ENCODE measurements at regions not wholly inside any gene's neighbourhood (a gene's known extent, or its start where the extent isn't known, plus 50 kb on each side); places are given as distances from the start of the nearest gene placed in this dataset.
"Not testable (repeated sequence)": the region's sequence is repeated elsewhere in the genome, so short reads cannot be mapped to it uniquely, and the experiment has no call there.

DNA sequence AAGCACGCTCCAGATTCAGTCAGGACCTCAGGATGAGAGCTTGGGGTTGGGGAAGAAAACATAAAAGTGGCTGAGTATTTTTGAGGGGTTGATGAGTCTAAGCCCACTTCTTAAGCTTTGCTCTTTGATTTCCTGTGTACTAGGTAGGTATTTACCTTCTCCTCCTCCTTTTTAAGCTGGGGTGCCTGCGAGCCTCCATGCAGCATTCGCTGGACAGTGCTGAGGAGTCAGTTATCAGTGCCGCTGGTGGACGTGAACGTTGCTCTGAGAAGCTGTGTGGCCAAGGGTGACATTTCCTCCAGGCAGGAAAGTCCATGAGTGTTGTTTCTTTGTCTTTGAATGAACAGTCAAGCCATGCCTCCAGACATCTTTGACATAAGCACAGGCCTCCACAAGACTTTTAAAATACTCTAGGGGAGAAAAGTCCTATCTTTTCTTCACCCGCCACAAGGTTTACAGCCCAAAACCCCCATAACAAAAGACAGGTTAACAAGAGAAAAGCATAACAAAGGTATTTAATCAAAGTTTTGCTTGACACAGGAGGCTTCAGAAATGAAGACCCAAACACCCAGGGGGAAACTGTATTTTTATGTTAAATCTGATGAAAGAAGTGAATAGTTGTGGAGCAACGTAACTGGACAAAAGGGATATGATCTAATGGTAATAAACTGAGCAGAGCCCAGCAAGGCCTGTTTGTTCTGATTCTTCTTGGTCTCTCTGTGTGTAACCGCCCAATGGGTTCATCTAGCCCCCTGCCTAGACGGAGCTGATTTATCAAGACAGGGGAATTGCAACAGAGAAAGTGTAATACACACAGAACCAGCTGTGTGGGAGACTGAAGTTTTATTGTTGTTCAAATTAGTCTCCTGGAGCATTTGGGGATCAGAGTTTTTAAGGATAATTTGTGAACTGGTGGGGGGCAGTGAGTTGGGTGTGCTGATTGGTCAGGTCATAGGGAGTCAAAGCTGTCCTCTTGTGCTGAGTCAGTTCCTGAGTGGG, 217.9 kb downstream of the SPATA31A1 start:
- H3K4me3 ChIP-seq (ENCODE audit: low read length); H3K9ac ChIP-seq (ENCODE audit: low read depth, low read length); H3K36me3 ChIP-seq (ENCODE audit: insufficient read depth, low read length); H3K9me3 ChIP-seq (replicated peaks; ENCODE audit: low read length); H3K27me3 ChIP-seq (ENCODE audit: control insufficient read depth, insufficient read depth, low read length); H3K4me2 ChIP-seq (ENCODE audit: low read length); H3K4me1 ChIP-seq (ENCODE audit: control insufficient read depth, insufficient read depth, low read length): not testable (repeated sequence)

DNA sequence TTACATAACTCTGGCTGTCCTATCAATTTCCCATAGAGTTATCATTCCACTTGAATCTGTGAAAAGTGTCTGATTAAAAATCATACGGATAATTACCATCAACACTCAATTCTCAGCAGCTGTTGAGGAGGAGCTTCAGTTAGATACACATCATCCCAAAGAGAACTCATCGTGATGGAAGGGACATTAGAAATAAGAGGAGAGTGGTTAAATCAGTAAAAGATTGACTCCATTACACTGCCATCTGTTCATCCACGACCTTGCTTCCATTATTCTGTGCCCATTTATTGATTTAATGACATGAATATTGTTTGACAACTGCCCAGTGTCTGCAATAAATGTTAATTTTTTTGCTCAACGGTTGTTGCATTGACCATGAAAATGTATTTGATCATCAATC, 223.5 kb downstream of the SPATA31A1 start:
- not testable (repeated sequence) for H3K9me3 ChIP-seq (replicated peaks; ENCODE audit: low read length); H3K9ac ChIP-seq (ENCODE audit: low read depth, low read length); H3K4me2 ChIP-seq (ENCODE audit: low read length); H3K4me3 ChIP-seq (ENCODE audit: low read length); H3K4me1 ChIP-seq (ENCODE audit: control insufficient read depth, insufficient read depth, low read length); H3K36me3 ChIP-seq (ENCODE audit: insufficient read depth, low read length); H3K27me3 ChIP-seq (ENCODE audit: control insufficient read depth, insufficient read depth, low read length)

DNA sequence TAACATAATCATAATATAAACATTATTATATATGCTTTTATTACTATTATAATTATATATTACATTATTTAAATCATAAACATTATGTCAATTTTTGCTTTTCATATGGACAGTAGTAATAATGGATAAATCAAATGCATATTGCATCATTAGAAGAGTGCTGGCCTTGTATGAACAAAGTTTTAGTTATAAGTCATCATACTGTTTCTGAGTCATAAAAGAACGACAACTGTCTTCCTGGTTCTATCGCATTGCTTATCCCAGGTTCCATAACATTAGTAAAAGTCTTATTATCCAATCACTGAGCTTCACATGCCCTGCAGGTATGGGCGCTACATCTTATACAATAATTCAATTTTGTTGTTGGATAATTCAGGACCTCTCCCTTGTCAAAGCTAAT, 225.8 kb downstream of the SPATA31A1 start:
- not testable (repeated sequence) for H3K4me3 ChIP-seq (ENCODE audit: low read length); H3K4me2 ChIP-seq (ENCODE audit: low read length)

DNA sequence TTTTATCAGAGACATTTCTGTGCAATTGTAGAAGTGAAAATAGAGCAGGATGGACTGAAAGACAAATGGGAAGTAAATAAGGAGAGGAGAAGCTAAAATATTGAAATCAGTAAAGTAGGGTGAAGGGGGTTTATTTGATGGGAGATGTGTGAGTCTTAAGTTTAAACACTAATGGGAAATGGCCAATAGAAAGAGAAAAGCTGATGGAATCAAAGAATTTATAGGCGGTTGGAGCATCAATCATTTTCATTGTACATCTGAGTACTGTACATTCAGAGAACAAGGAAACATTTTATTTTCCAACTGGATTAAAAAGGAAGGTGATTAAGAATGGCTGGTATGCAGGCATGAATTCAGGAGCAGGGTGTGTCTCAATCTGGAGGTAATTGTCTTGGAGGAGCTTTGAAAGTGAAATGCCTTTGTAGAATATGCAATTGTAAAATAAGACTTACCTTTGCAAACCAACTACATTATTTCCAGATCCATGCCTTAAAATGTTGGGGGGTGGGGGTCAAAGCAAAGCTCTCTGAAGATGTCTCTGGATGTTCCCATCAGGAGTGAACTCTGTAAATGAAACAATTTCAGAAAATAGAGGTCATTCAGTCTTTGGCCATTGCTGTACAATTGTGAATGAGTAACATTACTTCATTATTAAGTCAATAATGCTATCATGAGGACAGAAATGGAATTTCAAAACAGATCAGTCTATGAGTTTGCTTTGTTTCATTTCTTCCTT, 227.4 kb downstream of the SPATA31A1 start:
- H3K4me2 ChIP-seq (ENCODE audit: low read length); H3K9ac ChIP-seq (ENCODE audit: low read depth, low read length); H3K4me1 ChIP-seq (ENCODE audit: control insufficient read depth, insufficient read depth, low read length); H3K36me3 ChIP-seq (ENCODE audit: insufficient read depth, low read length); H3K4me3 ChIP-seq (ENCODE audit: low read length); H3K9me3 ChIP-seq (replicated peaks; ENCODE audit: low read length); H3K27me3 ChIP-seq (ENCODE audit: control insufficient read depth, insufficient read depth, low read length): not testable (repeated sequence)

More for the DNA sequence above, 225.8 kb downstream of the SPATA31A1 start:
- H3K36me3 ChIP-seq (ENCODE audit: insufficient read depth, low read length); H3K9ac ChIP-seq (ENCODE audit: low read depth, low read length); H3K4me1 ChIP-seq (ENCODE audit: control insufficient read depth, insufficient read depth, low read length); H3K27me3 ChIP-seq (ENCODE audit: control insufficient read depth, insufficient read depth, low read length); H3K9me3 ChIP-seq (replicated peaks; ENCODE audit: low read length): not testable (repeated sequence)

DNA sequence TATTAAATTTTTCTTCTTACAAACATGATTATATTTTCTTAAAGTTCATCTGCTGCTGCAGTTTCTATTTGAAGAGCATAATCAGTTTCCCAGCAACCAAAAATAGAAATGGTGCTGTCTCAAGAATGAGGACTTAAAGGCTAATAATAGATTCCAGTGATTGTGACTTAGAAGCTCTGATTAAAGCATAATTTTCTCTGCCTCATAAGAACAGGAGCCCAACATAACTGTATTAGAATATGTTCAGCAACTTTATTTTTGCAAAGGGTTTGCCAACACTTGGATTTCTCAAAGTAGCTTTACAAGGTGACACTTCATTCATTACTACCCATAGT, 227.9 kb downstream of the SPATA31A1 start:
- not testable (repeated sequence) for H3K4me2 ChIP-seq (ENCODE audit: low read length); H3K9ac ChIP-seq (ENCODE audit: low read depth, low read length); H3K4me3 ChIP-seq (ENCODE audit: low read length); H3K36me3 ChIP-seq (ENCODE audit: insufficient read depth, low read length); H3K4me1 ChIP-seq (ENCODE audit: control insufficient read depth, insufficient read depth, low read length); H3K9me3 ChIP-seq (replicated peaks; ENCODE audit: low read length); H3K27me3 ChIP-seq (ENCODE audit: control insufficient read depth, insufficient read depth, low read length)

DNA sequence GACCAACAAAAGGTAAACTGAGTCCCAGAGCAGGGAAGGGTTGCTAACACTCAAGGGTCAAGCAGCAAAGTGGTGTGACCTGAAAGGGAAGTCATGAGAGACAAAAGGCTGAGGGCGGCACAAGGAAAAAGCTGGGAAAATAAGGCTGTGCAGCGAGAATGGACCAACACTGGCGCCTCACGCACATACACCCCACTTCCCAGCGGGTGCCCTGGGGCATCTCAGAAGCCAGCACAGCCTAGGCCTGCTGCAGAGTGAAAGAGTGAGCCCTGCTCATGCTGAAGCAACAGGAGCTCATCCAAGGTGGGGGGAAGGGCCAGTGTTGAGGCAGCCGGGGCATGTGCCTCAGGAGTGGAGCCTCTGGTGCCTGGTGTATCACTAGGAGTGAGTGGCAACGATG, 229.8 kb downstream of the SPATA31A1 start:
- H3K4me3 ChIP-seq (ENCODE audit: low read length); H3K9ac ChIP-seq (ENCODE audit: low read depth, low read length); H3K4me2 ChIP-seq (ENCODE audit: low read length); H3K9me3 ChIP-seq (replicated peaks; ENCODE audit: low read length); H3K27me3 ChIP-seq (ENCODE audit: control insufficient read depth, insufficient read depth, low read length); H3K4me1 ChIP-seq (ENCODE audit: control insufficient read depth, insufficient read depth, low read length); H3K36me3 ChIP-seq (ENCODE audit: insufficient read depth, low read length): not testable (repeated sequence)

DNA sequence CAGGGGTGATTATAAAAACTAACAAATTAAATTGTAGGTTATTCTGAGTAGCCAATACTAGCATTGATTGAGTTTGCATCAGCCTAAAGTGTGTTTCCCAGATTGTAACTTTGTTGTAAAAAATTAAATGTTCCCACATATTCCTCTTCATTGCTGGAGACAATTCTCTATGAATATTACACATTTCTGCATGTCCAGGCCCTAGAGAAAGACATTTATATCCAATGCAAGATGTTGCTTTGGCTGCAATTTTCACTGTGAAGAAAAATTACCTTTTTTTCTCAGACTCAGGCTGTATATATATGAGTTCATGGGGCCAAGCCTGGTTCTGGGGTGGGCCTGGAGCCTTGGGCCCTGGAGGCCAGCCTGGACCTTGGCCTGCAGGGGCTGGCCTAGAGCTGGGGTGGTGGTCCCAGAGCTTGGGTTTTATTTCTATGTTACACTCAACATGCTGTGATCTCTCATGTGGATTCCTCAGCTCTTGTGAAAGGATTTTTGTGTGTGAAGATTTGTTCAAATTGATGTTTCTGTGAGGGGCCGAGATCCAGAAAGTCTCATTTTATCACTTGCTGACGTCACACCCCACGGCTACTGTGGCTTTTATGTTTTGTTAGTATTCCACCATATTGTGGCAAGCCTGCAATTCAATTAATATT, 232.5 kb downstream of the SPATA31A1 start:
- H3K4me1 ChIP-seq (ENCODE audit: control insufficient read depth, insufficient read depth, low read length), result no peaks in the 10 kb centered on the region

DNA sequence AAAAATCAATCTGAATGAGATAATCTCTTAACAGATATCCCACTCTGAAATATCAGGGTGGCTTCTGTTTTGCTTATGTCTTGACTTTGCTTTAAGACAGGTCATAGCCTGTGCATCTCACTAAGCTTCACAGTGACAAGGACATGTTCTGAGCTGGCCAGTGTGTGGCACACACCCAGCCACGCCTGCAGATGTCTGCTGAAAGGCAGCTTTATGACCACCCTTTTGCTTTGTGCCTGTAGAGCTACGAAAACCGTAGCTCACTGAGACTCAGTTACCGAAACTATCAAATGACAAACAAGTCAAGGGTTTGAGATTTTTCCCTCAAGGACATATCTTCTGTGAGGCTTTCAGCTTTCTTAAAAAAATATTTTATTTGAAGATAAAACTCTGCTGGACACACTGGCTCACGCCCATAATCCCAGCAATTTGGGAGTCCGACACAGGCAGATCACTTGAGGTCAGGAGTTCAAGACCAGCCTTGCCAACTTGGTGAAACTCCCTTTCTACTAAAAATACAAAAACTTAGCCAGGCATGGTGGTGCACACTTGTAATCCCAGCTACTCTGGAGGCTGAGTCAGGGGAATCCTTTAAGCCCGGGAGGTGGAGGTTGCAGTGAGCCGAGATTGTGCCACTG, 233.2 kb downstream of the SPATA31A1 start:
- H3K4me2 ChIP-seq (ENCODE audit: low read length), result no peak overlapping the region
- peaks cover 3% of the 10 kb centered on the region for H3K9me3 ChIP-seq (replicated peaks; ENCODE audit: low read length)
- no peak overlapping the region for H3K9ac ChIP-seq (ENCODE audit: low read depth, low read length)
- H3K27me3 ChIP-seq (ENCODE audit: control insufficient read depth, insufficient read depth, low read length), result no peaks in the 10 kb centered on the region
- no peak overlapping the region for H3K4me3 ChIP-seq (ENCODE audit: low read length)
- no peaks in the 10 kb centered on the region for H3K36me3 ChIP-seq (ENCODE audit: insufficient read depth, low read length)
- H3K4me1 ChIP-seq (ENCODE audit: control insufficient read depth, insufficient read depth, low read length), result no peaks in the 10 kb centered on the region

More for the DNA sequence above, 232.5 kb downstream of the SPATA31A1 start:
- Histone ChIP-seq H3K36me3 (ENCODE audit: insufficient read depth, low read length) (no peaks in the 10 kb centered on the region), H3K9ac (ENCODE audit: low read depth, low read length) (no peak overlapping the region), H3K27me3 (ENCODE audit: control insufficient read depth, insufficient read depth, low read length) (no peaks in the 10 kb centered on the region), H3K4me3 (ENCODE audit: low read length) (no peak overlapping the region), H3K9me3 (replicated peaks; ENCODE audit: low read length) (peaks cover 3% of the 10 kb centered on the region), H3K4me2 (ENCODE audit: low read length) (no peak overlapping the region)

DNA sequence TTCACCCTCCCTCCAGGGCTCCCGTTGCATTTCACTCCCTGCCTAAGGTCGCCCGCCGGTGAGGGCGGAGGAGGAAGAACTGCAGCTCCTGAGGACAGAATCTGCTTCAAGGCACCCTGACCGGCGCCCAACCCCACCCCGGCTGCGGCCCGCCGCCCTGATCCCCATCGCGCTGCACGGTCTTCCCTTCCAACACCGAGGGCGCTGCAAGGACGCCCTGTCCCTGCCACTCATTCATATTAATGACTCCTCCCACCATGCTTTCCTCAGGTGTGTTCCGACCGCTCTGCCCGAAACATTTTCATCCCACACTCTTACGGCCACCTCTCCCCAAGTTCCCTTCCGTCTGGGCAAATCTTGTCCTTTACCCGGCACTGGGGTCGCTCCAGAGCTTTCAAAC, 248.6 kb downstream of the SPATA31A1 start:
- not testable (repeated sequence) for H3K4me2 ChIP-seq (ENCODE audit: low read length); H3K4me3 ChIP-seq (ENCODE audit: low read length)

DNA sequence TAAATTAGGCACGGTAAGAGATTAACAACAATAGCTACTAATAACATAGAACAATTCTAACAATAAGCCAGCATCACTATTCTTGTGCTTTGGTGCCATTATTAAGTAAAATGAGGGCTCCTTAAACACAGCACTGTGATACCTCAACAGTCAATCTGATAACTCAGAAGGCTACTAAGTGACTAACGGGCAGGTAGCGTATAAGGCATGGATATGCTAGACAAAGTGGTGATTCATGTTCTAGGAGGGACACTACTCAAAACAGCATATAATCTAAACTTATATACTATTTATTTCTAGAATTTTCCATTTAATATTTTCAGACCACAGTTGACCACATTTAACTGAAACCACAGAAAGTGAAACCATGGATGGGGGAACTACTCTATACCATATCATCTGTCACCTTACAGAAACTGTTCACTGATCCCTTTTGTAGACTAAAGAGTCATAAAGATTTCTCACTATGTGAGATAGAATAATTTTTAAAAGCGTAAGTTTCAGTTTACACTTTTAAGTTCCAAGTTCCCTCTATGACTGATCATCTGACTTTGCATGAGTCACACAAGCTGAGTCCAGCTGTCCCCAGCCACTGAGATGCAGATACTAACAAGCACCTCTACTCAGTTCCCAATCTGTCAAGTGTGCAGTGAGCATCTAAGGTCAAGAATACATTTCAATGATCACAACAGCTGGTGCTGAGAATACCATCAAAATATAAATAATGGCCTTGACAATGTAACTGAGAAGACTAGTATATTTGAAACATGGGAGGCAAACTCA, 256.2 kb downstream of the SPATA31A1 start:
- not testable (repeated sequence) for H3K4me3 ChIP-seq (ENCODE audit: low read length); H3K4me2 ChIP-seq (ENCODE audit: low read length); H3K9ac ChIP-seq (ENCODE audit: low read depth, low read length); H3K4me1 ChIP-seq (ENCODE audit: control insufficient read depth, insufficient read depth, low read length); H3K36me3 ChIP-seq (ENCODE audit: insufficient read depth, low read length); H3K9me3 ChIP-seq (replicated peaks; ENCODE audit: low read length); H3K27me3 ChIP-seq (ENCODE audit: control insufficient read depth, insufficient read depth, low read length)

More for the DNA sequence above, 248.6 kb downstream of the SPATA31A1 start:
- H3K27me3 ChIP-seq (ENCODE audit: control insufficient read depth, insufficient read depth, low read length); H3K9me3 ChIP-seq (replicated peaks; ENCODE audit: low read length); H3K36me3 ChIP-seq (ENCODE audit: insufficient read depth, low read length); H3K9ac ChIP-seq (ENCODE audit: low read depth, low read length); H3K4me1 ChIP-seq (ENCODE audit: control insufficient read depth, insufficient read depth, low read length): not testable (repeated sequence)

DNA sequence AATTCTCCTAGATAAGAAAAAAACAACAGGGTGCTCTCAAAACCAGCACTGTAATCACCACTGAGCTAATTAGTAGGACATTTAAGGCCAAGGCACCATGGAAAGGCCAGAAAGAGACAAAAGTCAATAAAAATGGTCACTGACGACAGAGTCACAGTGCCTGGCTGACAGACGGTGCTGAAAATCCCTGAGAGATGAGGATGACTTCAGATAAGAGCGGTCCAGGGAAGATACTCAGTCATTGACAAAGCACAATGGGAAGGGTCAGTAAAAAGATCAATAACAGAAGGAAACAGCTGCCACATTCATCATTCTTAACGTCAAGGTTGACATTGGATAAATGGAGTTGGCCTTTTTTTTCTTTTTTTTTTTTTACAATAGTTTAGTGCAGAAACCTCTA, 261.0 kb downstream of the SPATA31A1 start:
- not testable (repeated sequence) for H3K9ac ChIP-seq (ENCODE audit: low read depth, low read length); H3K4me2 ChIP-seq (ENCODE audit: low read length); H3K9me3 ChIP-seq (replicated peaks; ENCODE audit: low read length); H3K36me3 ChIP-seq (ENCODE audit: insufficient read depth, low read length); H3K27me3 ChIP-seq (ENCODE audit: control insufficient read depth, insufficient read depth, low read length); H3K4me1 ChIP-seq (ENCODE audit: control insufficient read depth, insufficient read depth, low read length); H3K4me3 ChIP-seq (ENCODE audit: low read length)

All from skeletal muscle satellite cell (primary cell).